ENCODE measurements at regions not wholly inside any gene's neighbourhood (a gene's known extent, or its start where the extent isn't known, plus 50 kb on each side); places are given as distances from the start of the nearest gene placed in this dataset.
"Not testable (repeated sequence)": the region's sequence is repeated elsewhere in the genome, so short reads cannot be mapped to it uniquely, and the experiment has no call there.

DNA sequence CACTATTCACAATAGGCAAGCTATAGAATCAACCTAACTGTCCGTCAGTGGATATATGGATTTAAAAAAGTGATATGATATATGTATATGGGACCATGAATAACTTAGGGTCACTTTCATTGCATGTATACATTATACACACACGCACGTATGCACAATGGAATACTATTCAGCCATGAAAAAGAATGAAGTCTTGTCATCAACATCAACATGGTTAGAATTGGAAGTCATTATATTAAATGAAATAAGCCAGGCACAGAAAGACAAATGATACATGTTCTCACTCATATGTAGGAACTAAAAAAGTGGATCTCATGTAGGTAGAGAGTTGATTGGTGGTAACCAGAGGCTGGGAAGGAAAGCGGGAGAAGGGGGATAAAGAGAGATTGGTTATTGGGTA lies 234.3 kb downstream of the VRK1 start:
- DNase-seq, result no peak

DNA sequence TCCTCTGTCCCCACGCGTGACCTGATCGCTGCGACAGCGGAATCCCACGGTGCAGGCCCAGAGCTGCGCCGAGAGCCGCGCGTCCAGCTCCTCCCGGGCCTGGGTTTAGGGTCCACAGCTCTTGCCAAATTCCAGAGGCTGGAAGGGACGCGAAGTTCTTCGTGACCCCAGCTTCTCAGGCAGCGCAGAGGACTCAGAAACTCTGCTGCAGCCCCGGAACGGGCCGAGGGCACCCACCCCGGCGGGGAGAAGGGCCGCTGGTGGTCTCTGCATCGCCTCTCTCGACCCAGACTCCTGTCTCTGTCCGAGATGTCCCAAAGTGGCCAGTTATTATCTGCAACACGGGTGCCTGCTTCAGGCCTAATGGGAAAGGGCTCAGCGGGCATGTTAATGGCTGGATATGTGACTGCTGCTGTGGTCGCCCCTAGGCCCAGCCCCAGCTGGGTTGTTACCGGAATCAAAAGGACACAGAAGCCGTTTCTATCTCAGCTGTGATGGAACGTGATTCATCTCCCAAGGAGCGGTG lies 236.4 kb downstream of the VRK1 start:
- DNase-seq, result no peak

DNA sequence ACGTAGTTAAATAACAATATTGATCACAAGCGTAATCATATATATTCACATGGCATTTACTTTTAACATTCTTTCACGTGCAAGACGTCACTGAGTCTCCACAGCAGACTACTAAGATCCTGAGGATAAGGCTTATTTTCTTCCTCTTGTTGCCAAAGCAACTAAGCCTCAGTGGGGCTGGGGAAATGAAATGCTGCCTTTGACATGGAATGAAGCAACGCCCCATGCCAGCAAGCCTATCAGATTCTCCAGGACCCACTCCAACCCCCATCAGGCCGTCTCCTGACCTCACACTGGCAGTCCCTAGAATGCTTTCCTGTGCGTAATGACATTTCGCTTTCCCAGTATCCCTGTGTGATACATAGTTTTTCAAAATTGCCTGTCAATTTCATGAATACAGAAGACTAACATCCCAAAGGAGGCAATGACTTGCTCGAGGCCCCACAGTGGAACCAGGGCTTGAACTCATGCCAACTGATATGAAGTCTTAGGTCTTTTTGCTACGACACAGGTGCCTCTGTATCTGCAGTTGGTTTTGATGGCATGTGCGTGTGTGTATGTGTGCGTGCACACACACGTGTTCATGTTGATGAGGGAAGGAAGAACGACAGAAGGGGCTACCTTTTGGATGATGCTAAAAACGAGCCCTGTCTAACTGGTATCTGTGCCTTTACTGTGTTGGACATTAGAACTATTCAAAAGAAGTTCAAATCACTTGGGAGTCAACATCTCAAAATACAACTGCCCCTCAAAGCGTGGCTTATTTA lies 239.1 kb downstream of the VRK1 start:
- no peak for DNase-seq

DNA sequence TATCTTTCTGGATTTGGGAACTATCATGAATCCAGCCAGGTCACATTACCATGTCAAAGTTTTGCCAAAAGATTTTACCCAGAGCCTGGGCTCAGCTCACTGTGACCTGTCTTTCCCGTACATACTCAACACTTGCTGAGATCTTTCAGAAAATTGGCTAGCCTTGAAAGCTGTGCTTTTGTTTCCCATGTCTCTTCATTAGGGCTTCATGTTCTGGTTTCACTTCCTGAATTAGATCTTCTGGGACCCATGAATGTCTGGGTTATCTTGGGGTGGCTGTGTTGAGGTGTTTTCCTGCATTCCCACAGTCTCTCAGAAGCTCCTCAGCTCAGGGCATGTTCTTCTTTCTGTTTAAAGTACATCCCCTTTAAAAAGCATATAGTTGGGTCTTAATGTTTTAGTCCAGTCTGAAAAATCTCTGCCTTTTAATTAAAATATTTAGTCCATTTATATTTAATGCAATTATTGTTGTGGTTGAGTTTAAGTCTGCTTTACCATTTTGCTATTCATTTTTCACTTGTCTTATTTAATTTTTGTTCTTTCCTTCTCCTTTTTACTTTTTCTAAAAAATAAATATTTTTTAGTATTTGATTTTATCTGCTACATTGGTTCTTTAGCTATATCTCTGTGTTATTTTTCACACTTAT lies 242.7 kb downstream of the VRK1 start:
- no peak for DNase-seq

DNA sequence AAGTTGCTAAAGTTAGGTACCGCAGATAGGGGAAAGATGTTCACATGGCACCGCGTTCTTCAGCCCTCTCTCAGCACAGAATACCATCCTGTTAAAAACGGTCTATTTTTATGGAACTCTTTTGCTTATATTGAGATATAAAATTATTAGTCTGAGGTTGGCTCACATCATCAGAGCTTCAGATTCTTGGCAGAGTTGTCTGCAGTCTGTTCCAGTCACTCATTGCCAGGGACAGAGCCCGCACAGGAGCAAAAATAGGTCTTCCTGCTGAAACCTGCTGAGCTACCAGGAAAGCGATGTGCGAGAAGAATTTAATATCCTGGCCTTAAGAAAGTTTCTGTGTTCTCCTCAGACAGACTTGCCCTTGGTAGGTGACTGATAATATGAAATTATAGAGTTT lies 249.8 kb downstream of the VRK1 start:
- no peak for DNase-seq

DNA sequence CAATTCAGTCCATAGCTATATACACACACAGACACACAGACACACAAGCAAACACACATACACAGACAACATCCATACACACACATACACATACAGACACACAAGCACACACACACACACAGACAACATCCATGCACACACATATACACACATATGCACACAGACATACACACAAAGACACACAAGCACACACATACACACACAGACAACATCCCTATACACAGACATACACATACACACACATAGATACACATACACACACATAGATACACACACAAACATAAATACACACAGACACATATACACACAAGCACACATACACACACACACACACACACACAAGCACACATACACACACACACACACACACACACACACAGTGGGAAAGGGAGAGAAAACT lies 254.8 kb downstream of the VRK1 start:
- no peak for DNase-seq

DNA sequence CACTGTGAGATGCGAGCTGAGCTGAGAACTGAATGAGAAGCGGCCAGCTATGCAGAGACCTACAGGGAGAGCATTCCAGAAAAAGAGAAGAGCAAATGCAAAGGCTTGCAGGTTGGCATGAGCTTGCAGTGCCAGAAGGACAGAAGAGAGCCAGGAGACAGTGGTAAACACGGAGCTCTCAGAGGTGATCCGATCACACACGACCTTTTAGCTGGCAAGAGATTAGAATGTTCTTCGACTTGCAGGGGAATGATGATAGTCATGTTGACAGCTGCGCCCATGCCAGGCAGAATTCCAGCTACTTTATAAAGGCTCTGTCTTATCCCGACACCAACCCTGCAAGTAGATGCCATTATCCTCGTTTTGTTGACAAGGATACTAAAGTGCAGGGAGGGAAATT lies 256.8 kb downstream of the VRK1 start:
- DNase-seq, result no peak

DNA sequence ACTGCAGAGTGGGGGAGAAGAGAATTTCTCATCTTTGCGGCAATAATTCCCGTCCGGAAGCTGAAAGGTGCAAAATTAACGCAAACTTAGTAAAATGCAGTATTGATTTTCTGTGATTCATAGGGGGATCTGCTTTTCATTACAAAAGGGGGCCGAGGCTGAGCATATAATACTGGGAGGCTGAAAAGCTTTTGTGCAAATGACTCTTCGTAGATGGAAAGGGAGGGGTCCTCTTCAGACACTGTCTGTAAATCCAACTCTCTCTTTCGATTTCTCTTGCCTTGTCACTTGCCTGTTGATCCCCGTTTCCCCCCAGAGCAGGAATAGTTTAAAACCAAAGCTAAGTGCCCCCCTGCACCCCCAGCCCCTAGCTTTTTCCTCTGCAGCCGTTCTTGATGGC lies 258.2 kb downstream of the VRK1 start:
- DNase-seq, result no peak

DNA sequence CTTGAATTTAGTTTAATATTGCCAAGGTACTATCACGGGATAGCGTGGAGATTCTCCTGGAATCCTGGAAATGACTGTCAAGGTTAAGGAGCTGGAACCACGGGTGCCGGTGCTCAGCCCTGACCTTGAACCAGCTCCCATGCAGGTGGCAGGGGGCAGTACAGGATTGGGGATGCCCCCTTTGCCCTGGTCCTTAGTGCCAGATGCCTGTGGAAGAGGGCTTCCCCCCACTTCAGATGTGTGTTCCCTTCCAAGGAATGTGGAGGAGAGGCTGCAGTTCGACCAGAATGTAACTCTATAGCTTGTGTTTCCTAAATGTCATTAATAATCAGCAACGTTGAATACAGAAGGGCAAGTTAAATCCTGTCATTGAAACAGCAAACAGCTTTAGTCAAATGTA lies 258.9 kb downstream of the VRK1 start:
- DNase-seq, result no peak

DNA sequence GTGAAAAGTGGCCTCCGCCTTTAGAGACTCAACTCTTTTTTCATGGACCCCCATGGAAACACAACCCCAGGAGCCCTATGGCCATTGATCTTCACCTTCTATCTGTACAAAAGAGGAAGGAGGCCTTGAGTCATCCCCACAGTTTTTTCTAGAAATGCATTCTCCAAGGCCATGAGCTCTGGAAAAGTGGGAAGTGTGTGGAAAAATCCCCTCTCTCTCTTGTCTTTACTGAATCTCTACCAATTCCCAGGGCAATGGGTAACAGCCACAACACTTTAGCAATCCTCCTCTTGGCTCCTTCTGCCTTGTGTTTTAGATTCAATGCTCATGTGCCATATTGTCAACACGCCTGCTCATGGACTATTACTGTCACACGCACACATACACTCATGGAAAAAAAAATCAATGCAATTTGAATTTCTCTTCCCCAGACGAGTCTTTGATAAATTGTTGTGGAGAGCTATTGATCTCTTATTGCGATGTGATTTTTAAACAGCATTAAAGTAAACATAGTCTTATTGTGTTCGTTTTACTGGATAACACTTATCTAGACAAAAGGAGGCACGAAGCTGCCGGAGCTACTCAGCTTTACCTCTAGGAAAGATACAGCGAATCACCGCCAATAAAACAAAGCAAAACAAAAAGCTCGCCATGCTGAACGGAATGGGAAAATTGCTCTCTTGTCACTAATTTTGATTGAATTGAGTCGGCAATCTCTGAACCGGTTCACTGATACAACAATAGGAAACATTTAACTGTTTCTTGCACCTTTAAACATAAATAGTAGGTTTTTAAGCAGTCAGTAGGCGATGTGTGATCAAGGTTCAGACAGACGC lies 260.3 kb downstream of the VRK1 start:
- DNase-seq, result no peak

DNA sequence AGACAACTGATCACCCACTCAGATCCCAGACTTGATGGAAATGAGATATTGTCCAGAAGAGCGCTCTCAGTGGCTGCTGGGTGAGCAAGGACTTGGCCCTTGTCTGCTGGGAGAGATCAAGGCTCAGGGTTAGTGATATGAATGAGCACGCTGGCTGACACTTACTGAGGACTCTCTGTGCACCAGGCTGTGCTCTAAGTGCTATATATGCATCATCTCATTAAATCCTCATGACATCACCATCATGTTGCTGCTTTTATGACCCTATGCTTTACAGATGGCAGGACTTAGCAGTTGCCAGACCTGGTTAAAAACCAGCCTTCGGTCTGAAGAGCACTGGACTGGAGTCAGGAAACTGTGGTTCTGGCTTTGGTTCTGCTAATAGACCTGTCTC lies 260.9 kb downstream of the VRK1 start:
- no peak for DNase-seq

DNA sequence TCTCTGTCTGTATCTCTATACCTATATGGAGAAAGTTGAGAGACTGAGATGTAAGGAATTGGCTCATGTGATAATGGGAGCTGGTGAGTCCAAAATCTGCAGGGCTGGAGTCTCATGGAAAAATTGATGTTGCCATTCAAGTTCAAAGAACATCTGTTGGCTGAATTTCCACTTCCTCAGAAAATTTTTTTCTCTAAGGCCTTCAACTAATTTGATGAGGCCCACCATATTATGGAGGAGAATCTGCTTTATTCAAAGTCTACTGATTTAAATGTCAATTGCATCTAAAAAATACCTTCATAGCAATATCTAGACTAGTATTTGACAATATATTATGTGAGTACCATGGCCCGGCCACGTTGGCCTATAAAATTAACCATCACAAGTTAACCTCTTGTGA lies 261.4 kb downstream of the VRK1 start:
- no peak for DNase-seq

DNA sequence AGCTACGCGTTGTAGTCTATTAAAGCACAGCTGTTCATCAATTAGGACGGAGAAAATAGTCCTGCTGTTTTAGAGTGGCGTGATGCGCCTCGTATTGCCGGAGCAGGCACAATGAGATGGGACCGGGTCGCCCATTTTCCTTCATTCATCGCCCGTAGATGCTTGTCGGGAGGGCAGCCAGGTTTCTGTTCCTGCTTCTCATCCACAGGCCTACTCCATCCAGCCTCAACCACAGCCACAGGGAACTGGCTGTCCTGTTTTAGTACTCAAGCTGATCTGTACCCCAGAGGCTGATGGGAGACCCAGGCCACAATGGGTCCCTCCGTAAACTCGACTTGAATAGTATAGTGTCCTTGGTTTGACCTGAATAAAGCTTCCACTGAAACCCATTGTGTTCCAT lies 264.0 kb downstream of the VRK1 start:
- DNase-seq, result no peak

DNA sequence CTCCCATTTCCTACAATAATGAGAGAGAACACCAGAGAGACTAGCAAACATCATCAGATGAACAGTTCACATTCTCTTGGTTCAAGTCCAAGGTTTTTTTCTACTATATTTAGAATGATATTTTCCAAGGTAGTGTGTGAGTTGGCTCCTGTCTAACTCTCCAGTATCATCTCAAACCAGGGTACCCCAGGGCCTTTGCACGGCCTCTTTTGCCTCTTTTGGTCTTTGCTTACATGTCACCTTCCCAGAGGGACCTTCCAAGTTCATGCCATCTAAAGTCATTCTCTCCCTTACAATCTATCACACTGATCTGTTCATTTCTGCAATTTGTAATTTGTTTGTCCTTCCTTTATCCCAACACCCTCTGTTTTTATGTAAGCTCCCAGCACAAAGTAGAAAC lies 264.5 kb downstream of the VRK1 start:
- no peak for DNase-seq

DNA sequence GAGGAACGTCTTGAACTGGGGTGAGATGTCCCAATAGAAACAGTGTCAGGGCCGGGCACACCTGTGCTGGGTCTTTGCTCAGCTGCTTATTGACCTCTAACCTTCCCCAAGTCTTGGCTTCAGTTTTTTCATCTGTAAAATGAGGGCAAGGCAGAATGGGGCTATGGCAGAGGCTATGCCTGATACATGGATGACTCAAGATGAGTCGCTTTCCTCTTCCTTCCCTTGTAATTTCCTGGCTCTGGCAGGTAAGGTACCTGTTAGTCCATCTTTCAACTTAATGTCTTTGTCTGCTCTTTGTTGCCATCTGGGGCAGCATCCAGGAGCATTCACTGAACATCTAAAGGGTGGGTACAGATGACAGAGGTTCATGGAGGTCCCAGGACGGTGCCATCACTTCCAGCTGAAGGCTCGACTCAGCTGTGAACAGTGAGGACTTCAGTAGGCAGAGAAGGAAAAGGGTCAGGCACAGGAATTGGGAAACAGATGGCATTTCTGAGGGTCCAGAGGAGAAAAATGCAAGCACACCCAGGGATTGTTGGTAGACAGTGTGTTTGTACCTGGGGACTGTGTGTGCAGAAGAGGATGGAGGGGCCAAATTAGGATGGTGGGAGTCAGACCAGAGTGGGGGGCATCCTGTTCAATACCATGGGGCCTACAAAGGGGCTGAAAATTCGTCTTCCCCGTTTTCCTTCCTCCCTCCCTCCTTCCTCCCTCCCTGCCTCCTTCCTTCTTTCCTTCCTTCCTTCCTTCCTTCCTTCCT lies 268.3 kb downstream of the VRK1 start:
- DNase-seq, result no peak

DNA sequence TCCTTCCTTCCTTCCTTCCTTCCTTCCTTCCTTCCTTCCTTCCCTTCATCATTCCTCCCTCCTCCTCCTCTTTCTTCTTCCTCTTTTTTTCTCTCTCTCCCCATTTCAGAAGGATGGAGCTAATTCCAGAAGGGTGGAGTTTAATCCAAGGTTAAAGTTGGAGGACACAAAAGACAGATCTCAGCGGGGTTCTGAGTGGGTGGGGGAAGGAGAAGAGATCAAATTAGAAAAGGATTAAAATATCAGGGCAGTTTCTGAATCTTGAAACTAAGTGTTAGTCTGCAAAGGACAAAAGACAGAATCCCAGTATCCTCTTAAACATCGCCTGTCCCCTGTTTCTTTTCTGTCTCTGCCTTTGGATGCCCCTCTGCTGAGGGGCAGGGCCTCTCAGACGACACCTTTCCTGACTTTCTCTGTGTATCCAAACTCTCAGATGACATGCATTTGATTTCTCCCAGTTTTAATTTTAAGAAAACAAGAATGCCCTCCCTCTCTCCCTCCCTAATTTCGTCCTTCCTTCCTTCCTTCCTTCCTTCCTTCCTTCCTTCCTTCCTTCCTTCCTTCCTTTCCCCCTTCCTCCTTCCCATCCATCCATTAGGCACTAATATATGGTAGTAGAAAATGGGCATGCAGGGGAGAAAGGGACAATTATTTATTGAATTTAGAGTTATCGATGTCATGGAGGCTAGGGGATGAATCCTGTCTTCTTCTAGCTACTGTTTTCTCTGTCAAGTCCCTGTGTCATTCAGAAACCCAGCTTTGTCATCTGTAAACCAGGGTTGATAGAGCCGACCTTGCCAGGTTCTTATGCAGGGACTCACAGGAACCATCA lies 269.1 kb downstream of the VRK1 start:
- DNase-seq, result no peak

DNA sequence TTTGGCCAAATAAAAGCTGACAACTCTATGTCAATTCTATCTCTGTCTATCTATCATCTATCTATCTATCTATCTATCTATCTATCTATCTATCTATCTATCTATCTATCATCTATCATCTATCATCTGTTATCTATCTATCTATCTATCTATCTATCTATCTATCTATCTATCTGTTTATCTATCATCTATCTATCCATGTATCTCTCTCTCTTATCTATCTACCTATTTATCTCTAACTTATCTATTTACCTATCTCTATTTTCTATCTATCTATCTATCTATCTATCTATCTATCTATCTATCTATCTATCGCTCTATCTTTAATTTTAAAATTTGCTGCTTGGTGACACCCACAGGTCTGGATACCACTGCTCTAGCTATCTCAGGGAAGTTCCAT lies 271.1 kb downstream of the VRK1 start:
- not testable (repeated sequence) for DNase-seq

DNA sequence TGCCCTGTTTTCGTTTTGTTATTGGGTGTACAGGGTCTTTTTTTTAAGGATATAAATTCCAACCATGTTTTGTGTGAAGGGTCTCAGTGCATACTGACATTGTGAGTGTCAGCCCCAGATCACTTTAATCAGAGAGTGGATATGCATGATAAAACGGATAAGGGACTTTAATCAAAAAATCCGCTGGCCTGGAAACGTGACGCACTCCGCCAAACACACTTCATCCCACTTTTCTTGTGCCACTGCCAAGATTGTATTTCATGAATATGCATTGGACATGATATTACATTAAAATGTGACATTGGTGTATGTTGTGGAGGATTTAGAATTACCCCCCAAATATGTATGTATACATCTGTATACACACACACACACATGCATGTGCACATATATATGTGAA lies 273.1 kb downstream of the VRK1 start:
- DNase-seq, result no peak

DNA sequence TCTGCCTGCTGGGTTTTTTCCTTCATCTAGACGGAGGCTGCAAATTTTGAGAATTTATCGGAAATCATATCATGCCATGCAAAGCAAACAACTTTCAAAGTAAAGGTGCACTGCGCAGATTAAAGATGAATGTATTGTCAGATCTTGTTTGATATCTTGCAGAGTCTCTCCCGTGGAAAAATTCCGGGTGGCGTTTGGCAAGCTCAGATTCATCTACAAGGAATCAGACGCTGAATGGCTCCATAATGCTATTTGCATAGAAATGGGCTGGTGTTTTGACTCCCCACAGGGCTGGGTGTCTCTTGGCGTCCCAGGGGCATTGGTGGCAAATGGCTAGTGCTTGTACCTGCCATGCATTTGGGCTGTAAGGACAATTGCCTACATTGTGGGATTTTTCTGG lies 274.0 kb downstream of the VRK1 start:
- DNase-seq, result no peak

DNA sequence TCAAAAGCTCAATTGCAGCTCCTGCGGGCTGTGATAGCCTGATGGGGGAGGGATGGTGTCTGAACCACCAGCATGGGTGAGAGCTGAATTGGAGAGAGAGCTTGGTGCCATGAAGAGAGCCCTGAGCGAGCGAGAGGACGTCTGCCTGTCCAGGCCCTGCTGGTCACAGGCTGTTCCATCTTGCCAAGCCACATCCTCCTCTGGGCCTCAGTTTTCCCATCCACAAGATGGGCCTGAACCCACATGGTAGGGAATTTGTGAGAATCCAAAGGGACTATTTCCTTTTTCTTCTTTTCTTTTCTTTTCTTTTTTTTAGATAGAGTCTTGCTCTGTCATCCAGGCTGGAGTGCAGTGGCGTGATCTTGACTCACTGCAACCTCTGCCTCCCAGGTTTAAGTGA lies 276.4 kb downstream of the VRK1 start:
- no peak for DNase-seq

DNA sequence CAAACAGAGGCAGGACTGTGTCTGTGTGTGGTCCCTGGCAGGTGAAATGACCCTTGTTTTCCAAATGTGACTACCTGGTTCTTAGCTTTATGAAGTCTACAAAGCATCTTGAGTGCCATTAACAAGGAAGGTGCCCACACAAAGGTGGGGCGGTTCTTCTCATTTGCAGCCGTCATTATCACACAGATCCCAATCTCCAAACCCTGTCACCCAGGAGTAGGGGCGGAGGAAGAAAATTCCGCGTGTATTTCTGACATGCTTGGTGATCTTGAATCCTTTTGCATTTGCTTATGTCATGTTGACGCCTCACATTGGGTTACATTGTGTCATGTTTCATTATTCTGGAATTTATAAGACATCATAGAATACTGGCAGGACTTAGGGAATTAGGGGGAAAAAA lies 277.3 kb downstream of the VRK1 start:
- DNase-seq, result no peak

DNA sequence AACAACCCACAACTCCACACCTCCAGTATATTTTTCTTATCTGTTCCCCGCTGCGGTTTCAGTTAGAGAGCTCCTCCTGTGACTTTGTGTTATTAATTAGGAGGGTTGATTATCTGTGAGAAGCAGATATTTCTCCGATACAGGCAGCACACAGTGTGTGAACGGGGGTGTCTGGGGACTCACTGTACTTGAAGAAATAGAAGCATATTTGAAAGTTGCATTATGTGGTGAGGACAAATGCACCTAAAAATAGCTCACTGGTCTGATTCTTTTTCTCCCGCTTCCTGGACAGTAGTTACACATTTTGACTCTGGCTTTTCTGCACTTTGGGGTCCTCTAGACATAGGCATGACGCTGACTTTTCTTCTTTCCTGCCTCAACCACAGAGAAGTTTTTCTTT lies 277.7 kb downstream of the VRK1 start:
- DNase-seq, result no peak

Data from stimulated activated naive CD4-positive, alpha-beta T cell treated with Interleukin-2 at 50 U/mL for 16 hours (primary cell).